Hepatocyte (in vitro differentiated cells): ENCODE measurements at regions not wholly inside any gene's neighbourhood (a gene's known extent, or its start where the extent isn't known, plus 50 kb on each side); places are given as distances from the start of the nearest gene placed in this dataset.

Source experiments
- CTCF ChIP-seq: fragments of 200-600 bp; sonication (generic); IDR thresholded peaks from 2 replicates; pipeline ENCODE4 v1.5.1; 2016; ENCODE audit warnings: antibody characterized with exemption, mild to moderate bottlenecking; ENCODE audit not compliant: poor library complexity
- EZH2 ChIP-seq: fragments of 200-600 bp; sonication (generic); IDR thresholded peaks from 2 replicates; pipeline ENCODE4 v1.6.1; 2016; ENCODE audit warnings: antibody characterized with exemption, mild to moderate bottlenecking, borderline replicate concordance
- EZH2phosphoT487 ChIP-seq: fragments of 200-600 bp; sonication (generic); IDR thresholded peaks from one replicate; pipeline ENCODE4 v1.6.1; 2018; ENCODE audit warnings: antibody characterized with exemption, mild to moderate bottlenecking, low read depth, moderate library complexity; ENCODE audit not compliant: unreplicated experiment, severe bottlenecking

DNA sequence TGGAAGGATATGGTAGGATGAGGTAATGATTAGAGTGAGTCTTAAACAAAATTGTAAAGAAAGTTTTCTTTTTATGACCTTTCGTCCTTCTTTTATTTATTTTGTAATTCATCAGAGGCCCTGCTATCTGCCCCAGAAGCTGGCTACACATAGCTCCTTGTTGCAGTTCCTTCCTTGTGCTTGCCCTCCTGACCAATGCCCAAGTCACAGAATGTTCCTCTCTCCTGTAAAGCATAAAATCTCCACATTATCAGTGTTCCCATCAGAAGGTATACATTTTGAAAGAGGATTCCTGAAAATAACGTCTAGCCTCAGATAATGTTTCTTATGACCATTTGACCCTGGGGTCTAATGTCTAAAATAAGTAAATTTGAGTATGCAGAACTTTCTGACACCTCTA lies 78.3 kb downstream of the RND3 start:
- no peak for TF ChIP-seq EZH2phosphoT487
- TF ChIP-seq EZH2, result no peak
- no peak for TF ChIP-seq CTCF
